Erythroblast (primary cell): ENCODE measurements at regions not wholly inside any gene's neighbourhood (a gene's known extent, or its start where the extent isn't known, plus 50 kb on each side); places are given as distances from the start of the nearest gene placed in this dataset.

Source experiments
- GATA1 ChIP-seq: IDR thresholded peaks from 2 replicates; pipeline ENCODE4 v1.6.1; 2011; ENCODE audit warnings: low read depth, mild to moderate bottlenecking, control low read depth, low read length, moderate library complexity
- POLR2A ChIP-seq: IDR thresholded peaks from 2 replicates; pipeline ENCODE4 v1.6.1; 2011; ENCODE audit warnings: mild to moderate bottlenecking, low read length

- TF ChIP-seq POLR2A (no peak), GATA1 (no peak)
Measured at GRCh38 chr7:131848033-131848432, 291.6 kb upstream of the PODXL start.
